ENCODE measurements at regions not wholly inside any gene's neighbourhood (a gene's known extent, or its start where the extent isn't known, plus 50 kb on each side); places are given as distances from the start of the nearest gene placed in this dataset.

DNA sequence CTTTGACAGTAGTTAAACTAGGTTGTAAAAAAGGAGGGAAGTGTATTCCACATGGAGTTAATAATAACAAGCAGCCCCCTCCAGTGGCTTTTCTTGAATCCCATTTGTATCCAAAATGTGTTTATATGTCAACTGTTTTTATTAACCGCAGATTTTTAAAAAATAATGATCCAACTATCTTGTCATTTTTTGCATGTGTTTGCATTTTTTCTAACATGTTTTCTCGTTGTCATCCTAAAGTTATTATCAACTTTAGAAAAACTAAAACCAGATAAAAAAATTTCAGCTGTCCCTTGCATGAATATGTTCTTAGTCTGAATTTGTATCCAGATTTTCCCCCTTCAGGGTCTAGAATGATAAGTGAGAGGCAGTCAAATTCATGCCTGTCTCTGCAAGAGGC lies 1063.3 kb downstream of the BCL11A start (continued):
- TF ChIP-seq CHD7 (IDR thresholded peaks at IDR 0.05; ENCODE audit: insufficient replicate concordance, low read length) (no peak), SIRT6 (IDR thresholded peaks at IDR 0.05; ENCODE audit: low read length) (no peak), SUZ12 (IDR thresholded peaks at IDR 0.05; ENCODE audit: low read length) (no peak), YY1 (IDR thresholded peaks at IDR 0.05; ENCODE audit: low read depth, low read length) (no peak), NRF1 (IDR thresholded peaks at IDR 0.05; ENCODE audit: low read depth, low read length) (no peak), POLR2AphosphoS5 (IDR thresholded peaks at IDR 0.05; ENCODE audit: low read depth, low read length) (no peak)
